Heart left ventricle (tissue), 13 donors: ENCODE measurements at regions not wholly inside any gene's neighbourhood (a gene's known extent, or its start where the extent isn't known, plus 50 kb on each side); places are given as distances from the start of the nearest gene placed in this dataset.

Experiments
- POLR2A ChIP-seq, 2 donors: fragments of 450-650 bp; IDR thresholded peaks; one replicate each; pipeline ENCODE4 v1.6.1; 2017; ENCODE audit warnings: antibody characterized with exemption in 2 of 2, mild to moderate bottlenecking in 2 of 2, moderate library complexity in 2 of 2
- TF ChIP-seq, protein P1 (sequence below), 12 donors: fragments of 200-600 bp; sonication (generic) in 4 of 12; IDR thresholded peaks; one replicate each; pipeline versions ENCODE4 v1.5.0 to v1.8.0; 2018 to 2022; ENCODE audit warnings: antibody characterized with exemption in 12 of 12, mild to moderate bottlenecking in 5 of 12
- donor health status: ischemic (EF 13 %, LVEDD 7.1; RV severe dilation, severe dysfunction).
- donor health status: DM: no; HTN: yes; CAD: no.
- donor health status: DM: no; HTN: no; CAD: no.
- donor health status: ischemic (EF 25% LVEDD 6.9; RV normal size, moderate dysfunction).
- donor health status: ischemic (EF 25% LVEDD 5.7; RV mildly dilated, moderate dysfunction).
- donor health status: ischemic (EF 35%, LVEDD 5.7; RV mildly dilated, moderate dysfunction).
- donor health status: nonischemic (EF 11% LVEDD 7.7; RV severe dilation, severe dysfunction).
- donor health status: DM: yes; HTN: yes; CAD: no.
- donor health status: PGD.
- donor health status: ischemic (EF 29% LVEDD 5.4; RV normal size, mild dysfunction).
- donor health status: nonischemic (EF 23%, LVEDD 6.1; RV moderate dilation, normal function).

DNA sequence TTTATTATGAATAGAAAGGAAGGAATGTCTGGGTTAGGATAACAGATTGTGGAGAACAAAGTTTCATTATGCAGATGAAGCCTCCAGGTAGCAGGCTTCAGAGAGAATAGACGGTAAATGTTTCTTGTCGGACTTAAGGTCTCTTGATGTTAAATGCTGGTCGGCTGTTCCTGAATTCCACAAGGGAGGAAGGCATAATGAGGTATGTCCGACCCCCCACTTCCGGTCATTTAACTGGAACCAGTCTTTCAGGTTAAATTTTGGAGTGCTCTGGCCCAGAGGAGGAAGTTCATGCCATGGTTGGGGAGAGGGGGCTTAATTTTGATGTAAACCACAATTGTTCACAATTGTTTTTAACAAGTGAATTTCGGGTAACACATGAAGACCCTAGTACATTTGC lies 158.1 kb upstream of the VCX3A start:
- TF ChIP-seq, protein P1, sequence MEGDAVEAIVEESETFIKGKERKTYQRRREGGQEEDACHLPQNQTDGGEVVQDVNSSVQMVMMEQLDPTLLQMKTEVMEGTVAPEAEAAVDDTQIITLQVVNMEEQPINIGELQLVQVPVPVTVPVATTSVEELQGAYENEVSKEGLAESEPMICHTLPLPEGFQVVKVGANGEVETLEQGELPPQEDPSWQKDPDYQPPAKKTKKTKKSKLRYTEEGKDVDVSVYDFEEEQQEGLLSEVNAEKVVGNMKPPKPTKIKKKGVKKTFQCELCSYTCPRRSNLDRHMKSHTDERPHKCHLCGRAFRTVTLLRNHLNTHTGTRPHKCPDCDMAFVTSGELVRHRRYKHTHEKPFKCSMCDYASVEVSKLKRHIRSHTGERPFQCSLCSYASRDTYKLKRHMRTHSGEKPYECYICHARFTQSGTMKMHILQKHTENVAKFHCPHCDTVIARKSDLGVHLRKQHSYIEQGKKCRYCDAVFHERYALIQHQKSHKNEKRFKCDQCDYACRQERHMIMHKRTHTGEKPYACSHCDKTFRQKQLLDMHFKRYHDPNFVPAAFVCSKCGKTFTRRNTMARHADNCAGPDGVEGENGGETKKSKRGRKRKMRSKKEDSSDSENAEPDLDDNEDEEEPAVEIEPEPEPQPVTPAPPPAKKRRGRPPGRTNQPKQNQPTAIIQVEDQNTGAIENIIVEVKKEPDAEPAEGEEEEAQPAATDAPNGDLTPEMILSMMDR (IDR thresholded peaks at IDR 0.05), result no peak
- no peak for TF ChIP-seq POLR2A (IDR thresholded peaks at IDR 0.05)
